ENCODE measurements at regions not wholly inside any gene's neighbourhood (a gene's known extent, or its start where the extent isn't known, plus 50 kb on each side); places are given as distances from the start of the nearest gene placed in this dataset.

- intact Hi-C loops (cut with micrococcal nuclease): loop anchor here (5.0 kb wide), 1 partner anchor 114 kb away; no protein-coding TSS in a partner anchor
- H3K27ac ChIP-seq (ENCODE audit: low read length): no peak overlapping the region
- no peaks in the 10 kb centered on the region for H3K36me3 Mint-ChIP-seq
- no peak for TF ChIP-seq CTCF (IDR thresholded peaks at IDR 0.05)
- peaks cover 39 to 49% of the 10 kb centered on the region in 2 donors for H3K27me3 Mint-ChIP-seq (ENCODE audit: low read depth in 2 of 2)
- no peaks in the 10 kb centered on the region for H3K9me3 Mint-ChIP-seq
- H3K27me3 ChIP-seq (ENCODE audit: control insufficient read depth, insufficient read depth, low read length): peaks cover 10% of the 10 kb centered on the region
- DNase-seq: no peak
- H3K4me1 Mint-ChIP-seq: peaks cover 6 to 23% of the 10 kb centered on the region in 2 donors
- no peaks in the 10 kb centered on the region for H3K36me3 ChIP-seq (ENCODE audit: control insufficient read depth, insufficient read depth, low read length)
- H3K4me3 ChIP-seq (ENCODE audit: low read length): no peak overlapping the region
- WGBS (ENCODE audit: insufficient coverage): 14% methylated on average over 5 of the region's 5 CpGs
- H3K4me1 ChIP-seq (ENCODE audit: control insufficient read depth, insufficient read depth, low read length): peaks cover 16% of the 10 kb centered on the region
- H3K9me3 ChIP-seq (ENCODE audit: control insufficient read depth, insufficient read depth, low read length): no peaks in the 10 kb centered on the region
- ATAC-seq: peak in 1 of 3 donors; percentile 57
- no peak overlapping the region for H3K27ac Mint-ChIP-seq
- no peak overlapping the region for H3K4me3 Mint-ChIP-seq
Measured at GRCh38 chr20:43838703-43839060, 76.0 kb upstream of the TOX2 start.

GRCh38 chr20:43837856-43838702 is 76.6 kb upstream of the TOX2 start:
- H3K36me3 ChIP-seq (ENCODE audit: control insufficient read depth, insufficient read depth, low read length): no peaks in the 10 kb centered on the region
- H3K27ac ChIP-seq (ENCODE audit: low read length): no peak overlapping the region
- no peaks in the 10 kb centered on the region for H3K9me3 ChIP-seq (ENCODE audit: control insufficient read depth, insufficient read depth, low read length)
- intact Hi-C loops (cut with micrococcal nuclease): loop anchor here (5.0 kb wide), 1 partner anchor 114 kb away; no protein-coding TSS in a partner anchor
- H3K4me3 ChIP-seq (ENCODE audit: low read length): no peak overlapping the region
- Mint-ChIP-seq H3K9me3 (no peaks in the 10 kb centered on the region), H3K27me3 (ENCODE audit: low read depth in 2 of 2) (peaks cover 38 to 44% of the 10 kb centered on the region in 2 donors), H3K27ac (no peak overlapping the region), H3K4me1 (peaks cover 6 to 23% of the 10 kb centered on the region in 2 donors), H3K4me3 (no peak overlapping the region), H3K36me3 (no peaks in the 10 kb centered on the region)
- DNase-seq (no peak), ATAC-seq (no peak)
- TF ChIP-seq CTCF (IDR thresholded peaks at IDR 0.05): no peak
- H3K4me1 ChIP-seq (ENCODE audit: control insufficient read depth, insufficient read depth, low read length): peaks cover 16% of the 10 kb centered on the region
- WGBS (ENCODE audit: insufficient coverage): 81% methylated on average over 14 of the region's 14 CpGs
- H3K27me3 ChIP-seq (ENCODE audit: control insufficient read depth, insufficient read depth, low read length): peaks cover 10% of the 10 kb centered on the region

GRCh38 chr20:43836790-43837189 is 77.9 kb upstream of the TOX2 start:
- Histone ChIP-seq H3K27ac (ENCODE audit: low read length) (no peak overlapping the region), H3K4me3 (ENCODE audit: low read length) (no peak overlapping the region), H3K4me1 (ENCODE audit: control insufficient read depth, insufficient read depth, low read length) (peaks cover 16% of the 10 kb centered on the region), H3K36me3 (ENCODE audit: control insufficient read depth, insufficient read depth, low read length) (no peaks in the 10 kb centered on the region), H3K27me3 (ENCODE audit: control insufficient read depth, insufficient read depth, low read length) (peaks cover 14% of the 10 kb centered on the region), H3K9me3 (ENCODE audit: control insufficient read depth, insufficient read depth, low read length) (no peaks in the 10 kb centered on the region)
- Mint-ChIP-seq H3K27me3 (ENCODE audit: low read depth in 2 of 2) (peaks cover 45 to 49% of the 10 kb centered on the region in 2 donors), H3K9me3 (no peaks in the 10 kb centered on the region), H3K4me3 (no peak overlapping the region), H3K36me3 (no peaks in the 10 kb centered on the region), H3K4me1 (peaks cover 6 to 23% of the 10 kb centered on the region in 2 donors), H3K27ac (no peak overlapping the region)
- ATAC-seq (no peak), DNase-seq (no peak)
- intact Hi-C loops (cut with micrococcal nuclease): loop anchor here (5.0 kb wide), 1 partner anchor 116 kb away; no protein-coding TSS in a partner anchor
- WGBS (ENCODE audit: insufficient coverage): 97% methylated on average over 6 of the region's 6 CpGs
- no peak for TF ChIP-seq CTCF (IDR thresholded peaks at IDR 0.05)

All from natural killer cell (primary cell).